H4 (cell line): ENCODE measurements at regions not wholly inside any gene's neighbourhood (a gene's known extent, or its start where the extent isn't known, plus 50 kb on each side); places are given as distances from the start of the nearest gene placed in this dataset.
A peak's percentile ranks its signal among the peaks of the same experiment; 100 is the strongest.

Source experiments
- DNase-seq: peaks from one replicate; pipeline ENCODE4 v3.0.0-alpha.2; 2015; ENCODE audit warnings: low spot score

DNA sequence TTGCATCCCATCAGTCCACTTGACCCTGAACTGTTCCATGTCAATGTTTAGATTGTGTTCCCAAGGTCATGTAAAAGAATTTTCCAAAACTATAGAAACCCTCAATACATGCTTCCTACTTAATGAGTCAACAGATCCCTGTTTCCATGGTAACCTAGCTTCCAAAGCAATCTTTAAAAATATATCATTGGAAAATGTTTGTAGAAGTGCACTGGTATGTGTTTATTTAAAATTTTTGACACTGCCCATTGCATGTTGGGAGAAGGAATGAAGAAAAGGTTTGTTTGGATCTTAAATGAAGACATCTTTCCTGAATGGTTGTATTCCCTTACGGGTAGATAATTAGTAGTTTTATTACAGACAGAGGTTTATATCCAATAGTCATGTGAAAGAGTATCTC, 345.3 kb downstream of the GABRG1 start:
- DNase-seq = no peak

GRCh38 chr4:45776146-45776545, 347.7 kb downstream of the GABRG1 start:
- DNase-seq = no peak

DNA sequence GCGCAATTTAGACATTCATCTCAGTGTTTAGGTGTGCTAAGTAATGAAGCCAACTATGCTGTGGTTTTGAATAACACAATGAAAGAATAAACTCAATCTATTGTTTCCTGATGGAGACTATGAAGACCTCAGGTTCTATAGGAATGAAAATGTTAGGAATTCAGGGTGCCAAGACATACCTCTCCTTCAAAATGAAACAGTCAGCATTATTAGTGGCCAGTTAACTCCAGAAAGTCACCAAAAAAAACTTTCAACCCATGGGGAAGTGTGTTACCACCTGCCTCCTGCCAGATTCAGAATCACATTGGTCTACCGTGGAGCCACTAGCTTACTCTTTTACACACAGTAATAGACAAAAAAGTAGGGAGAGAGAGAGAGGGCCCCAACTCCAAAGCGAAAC, 352.9 kb downstream of the GABRG1 start:
- DNase-seq = no peak

DNA sequence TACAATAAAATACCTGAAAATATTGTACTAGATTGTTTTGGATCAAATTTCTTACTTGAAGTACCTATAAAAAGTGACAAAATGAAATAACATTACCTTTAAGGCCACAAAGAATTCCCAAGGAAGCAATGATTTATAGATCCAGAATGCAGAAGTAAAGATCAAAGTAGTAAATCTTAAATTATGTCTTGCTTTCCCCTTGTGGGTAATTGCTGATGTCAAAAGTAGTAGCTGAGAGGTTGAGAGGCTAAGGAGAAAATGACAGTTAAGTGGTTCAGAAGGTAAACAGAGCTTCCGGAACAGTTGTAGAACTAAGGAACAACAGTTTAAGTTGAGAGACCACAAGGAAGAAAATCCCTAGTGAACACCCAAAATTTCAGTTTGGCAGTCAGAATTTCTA, 358.3 kb downstream of the GABRG1 start:
- DNase-seq = no peak

GRCh38 chr4:45751877-45752530, 371.9 kb downstream of the GABRG1 start:
- no peak for DNase-seq

GRCh38 chr4:45750721-45751120, 373.1 kb downstream of the GABRG1 start:
- DNase-seq = no peak

GRCh38 chr4:45745741-45746140, 378.1 kb downstream of the GABRG1 start:
- no peak for DNase-seq

DNA sequence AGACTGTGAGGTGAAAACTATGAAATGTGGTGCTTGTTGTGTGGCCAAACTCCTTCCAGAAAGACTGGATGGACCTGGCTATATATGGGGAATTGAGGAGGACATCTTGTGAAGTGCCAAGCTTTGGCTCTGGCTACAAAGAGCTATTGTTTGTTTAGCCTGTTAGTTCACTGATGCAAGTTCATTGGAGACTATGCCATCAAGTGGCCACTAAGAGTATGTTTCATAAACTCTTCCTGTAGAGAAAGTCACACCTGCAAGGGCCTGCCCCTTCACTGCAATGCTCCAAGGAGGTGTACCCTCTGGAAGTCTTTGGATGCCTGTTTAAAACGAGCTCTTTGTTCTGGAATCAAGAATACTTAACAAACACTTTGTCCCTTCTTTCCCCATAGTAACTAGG, 382.0 kb downstream of the GABRG1 start:
- DNase-seq = peak; percentile 9

DNA sequence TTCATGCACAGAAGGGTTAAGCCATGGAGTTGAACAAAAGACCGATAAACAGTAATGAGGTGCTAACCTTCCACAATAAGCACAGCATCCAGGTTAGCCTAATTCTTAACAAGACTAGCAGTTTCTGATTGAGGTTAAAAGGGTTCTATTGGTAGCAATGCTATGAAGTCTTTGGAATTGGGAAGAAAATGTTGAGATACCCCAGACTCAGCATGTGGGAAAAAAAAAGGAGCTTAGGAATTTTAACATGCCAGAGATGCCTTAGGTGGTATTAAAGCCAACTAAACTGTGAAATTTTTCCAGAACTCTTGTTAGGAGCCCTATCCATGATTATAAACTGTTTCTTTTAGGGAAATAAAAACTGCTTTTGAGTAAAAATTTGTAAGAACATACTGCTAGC, 391.7 kb downstream of the GABRG1 start:
- DNase-seq = no peak

DNA sequence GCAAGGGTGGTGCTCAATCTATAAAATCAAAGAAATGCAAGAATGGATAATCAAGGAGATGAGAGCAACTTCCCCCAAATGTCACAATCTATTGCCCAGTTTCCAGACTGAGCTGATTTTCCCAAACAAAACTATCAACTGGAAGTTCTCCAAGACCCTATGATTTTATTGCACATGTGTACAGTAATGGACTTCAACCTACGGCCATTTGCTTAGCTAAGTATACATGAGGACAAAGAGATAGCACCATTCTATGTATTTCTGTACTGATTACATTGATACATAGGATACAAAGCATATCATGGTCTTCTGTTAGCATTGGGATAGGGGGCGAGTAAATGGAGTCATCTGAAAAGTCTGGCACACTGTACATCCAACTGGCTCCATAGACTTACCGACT, 407.8 kb downstream of the GABRG1 start:
- DNase-seq = no peak

DNA sequence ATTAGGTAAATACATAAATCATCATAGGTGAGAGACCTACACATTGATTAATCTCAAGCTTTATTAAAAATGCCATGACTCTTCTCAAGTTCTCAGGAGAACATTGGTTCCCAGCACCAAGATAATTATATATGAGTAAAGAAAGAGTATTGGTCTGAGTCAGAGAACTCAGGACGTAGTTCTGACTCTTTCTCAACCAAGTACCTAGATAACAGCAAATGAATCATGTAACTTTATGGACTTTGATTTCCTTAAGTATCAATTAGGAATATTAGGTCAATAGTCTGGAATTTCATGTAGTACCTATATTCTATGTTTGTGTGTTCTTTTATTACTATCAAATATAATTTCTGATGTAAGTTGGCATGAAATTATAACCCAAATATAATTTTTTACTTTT, 409.9 kb downstream of the GABRG1 start:
- no peak for DNase-seq

DNA sequence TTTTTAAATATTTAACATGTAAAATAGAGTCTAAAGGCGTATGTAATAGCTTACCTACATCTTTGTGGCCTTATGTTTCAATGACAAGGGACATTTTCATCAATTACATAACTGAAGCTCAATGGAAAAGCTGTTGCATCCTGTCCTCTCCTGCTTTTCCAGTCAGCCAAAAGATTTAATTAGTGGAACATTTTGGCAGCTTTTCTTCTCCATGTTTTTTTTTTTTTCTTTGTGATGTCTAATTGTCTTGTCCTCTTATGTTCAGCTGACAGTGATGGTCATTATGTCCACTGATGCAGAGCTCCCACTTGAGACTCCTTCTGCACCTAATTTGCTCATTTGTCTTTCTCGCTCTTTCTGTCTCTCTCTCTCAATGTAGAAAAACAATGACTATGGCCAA, 422.2 kb downstream of the GABRG1 start:
- DNase-seq = no peak

DNA sequence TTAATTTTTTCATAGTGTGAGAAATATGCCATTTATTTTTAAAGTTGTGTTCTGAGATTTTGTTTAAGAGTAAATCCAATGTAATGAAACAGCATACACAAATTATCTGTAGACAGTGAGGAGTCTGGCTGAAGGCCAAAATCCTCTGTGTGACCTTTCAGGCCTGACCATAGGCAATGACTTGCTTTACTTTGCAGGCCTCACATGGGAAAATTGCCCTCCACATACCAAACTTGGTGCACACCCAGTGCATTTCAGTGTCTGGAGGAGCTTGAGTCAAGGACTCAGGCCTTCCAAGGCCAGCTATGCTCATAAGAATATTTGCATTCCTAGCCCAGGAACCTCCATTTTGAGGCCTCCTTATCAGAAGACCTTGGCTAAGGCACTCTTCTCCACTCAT, 430.1 kb downstream of the GABRG1 start:
- no peak for DNase-seq

DNA sequence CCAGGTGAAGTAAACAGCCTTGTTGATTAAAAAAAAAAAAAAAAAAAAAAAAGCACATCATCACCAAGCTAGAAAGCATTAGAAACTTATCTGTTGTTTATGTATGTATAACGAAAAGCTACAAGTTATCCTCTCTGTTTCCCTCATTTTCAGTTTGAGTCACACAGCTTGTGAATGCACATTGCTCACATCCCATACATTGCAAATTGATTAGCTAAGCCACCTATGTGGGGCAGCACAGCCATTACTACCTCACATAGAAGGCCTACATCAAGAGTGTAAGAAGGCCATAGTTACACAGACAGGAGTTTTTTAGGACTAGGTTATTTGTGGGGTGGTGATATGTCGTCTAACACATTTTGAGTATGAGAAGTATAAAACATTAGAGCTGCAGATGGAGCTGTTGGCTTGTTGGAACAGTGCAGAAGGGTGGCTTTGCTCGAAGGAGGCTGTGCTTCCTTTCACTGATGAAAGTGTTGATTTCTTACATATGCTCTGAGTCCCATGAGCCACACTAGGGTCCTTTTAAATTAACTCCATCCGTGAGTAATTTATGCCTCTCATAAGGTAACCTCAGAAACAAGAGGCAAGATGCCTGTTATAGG, 431.6 kb downstream of the GABRG1 start:
- DNase-seq = no peak

GRCh38 chr4:45688341-45688740, 435.5 kb downstream of the GABRG1 start:
- no peak for DNase-seq

DNA sequence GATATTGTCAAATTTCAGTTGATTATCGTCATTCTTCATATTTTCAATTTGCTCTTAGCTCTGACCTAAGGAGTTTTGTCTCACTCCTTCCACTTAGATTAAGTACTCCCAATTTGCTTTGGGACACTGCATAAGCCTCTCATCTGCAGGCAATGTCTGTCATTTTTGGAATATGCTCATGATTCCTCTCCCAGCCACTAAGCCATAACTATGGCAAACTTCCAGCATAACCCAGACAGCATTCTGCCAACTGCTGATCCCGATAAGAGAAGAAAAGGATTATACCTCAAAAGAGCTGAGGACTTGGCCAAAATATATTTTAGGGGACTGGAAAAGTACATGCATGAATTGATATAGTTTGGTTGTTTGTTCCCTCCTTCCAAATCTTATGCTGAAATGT, 444.4 kb downstream of the GABRG1 start:
- DNase-seq = no peak

DNA sequence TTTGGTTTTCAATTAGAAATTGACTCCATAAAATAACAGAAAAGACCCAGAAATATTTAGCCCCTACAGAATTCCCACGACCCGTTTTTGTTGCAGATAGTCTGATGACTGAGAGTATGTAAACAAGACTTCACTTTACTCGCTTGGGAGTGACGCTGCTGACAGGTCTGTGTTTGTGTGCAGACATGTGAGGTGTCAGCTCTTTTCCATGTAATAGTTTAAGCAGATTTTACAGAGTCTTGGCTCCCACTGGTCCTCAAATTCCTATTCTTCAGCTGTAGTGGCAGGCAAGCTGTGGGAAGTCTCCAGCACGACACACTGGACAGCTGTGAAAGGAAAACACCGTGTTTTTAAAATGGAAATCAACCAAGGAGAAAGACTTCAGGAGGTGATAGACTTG, 455.7 kb downstream of the GABRG1 start:
- DNase-seq = no peak

- DNase-seq = no peak
These were observed 460.2 kb downstream of the GABRG1 start for GRCh38 chr4:45663628-45664081.

GRCh38 chr4:45663003-45663402, 460.9 kb downstream of the GABRG1 start:
- peak; percentile 62 for DNase-seq

GRCh38 chr4:45661893-45662292, 462.0 kb downstream of the GABRG1 start:
- no peak for DNase-seq

- no peak for DNase-seq
These were observed 473.3 kb downstream of the GABRG1 start for GRCh38 chr4:45650545-45650944.

- no peak for DNase-seq
These were observed 475.0 kb downstream of the GABRG1 start for GRCh38 chr4:45648846-45649245.

DNA sequence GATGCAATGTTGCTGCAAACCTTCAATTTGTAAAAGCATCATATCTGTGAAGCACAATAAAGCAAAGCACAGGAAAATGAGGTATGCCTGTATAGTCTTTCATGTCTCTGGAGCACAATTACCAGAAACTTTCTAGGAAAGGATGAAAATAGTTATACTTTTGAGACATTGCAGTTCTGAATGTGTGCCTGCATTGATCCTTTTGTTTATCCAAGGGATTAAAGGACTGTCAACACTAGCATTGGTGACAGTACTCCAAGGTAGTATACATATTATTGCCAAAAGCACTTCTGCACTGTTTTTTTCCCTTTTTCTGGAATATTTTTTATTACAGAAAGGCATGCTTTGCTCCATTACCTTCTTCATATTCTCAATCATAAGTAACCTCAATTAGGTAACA, 476.0 kb downstream of the GABRG1 start:
- DNase-seq = no peak
